HEK293T (cell line): ENCODE measurements at regions not wholly inside any gene's neighbourhood (a gene's known extent, or its start where the extent isn't known, plus 50 kb on each side); places are given as distances from the start of the nearest gene placed in this dataset.

Source experiments
- ARNT ChIP-seq: fragments of 450-650 bp; IDR thresholded peaks from 2 replicates; pipeline ENCODE4 v1.6.1; 2017; ENCODE audit warnings: mild to moderate bottlenecking
- HDGF ChIP-seq: fragments of 450-650 bp; IDR thresholded peaks from 2 replicates; pipeline ENCODE4 v1.6.1; 2017; ENCODE audit warnings: antibody characterized with exemption, borderline replicate concordance
- L3MBTL2 ChIP-seq: fragments of 450-650 bp; conservative IDR thresholded peaks from 2 replicates; pipeline ENCODE4 v1.6.1; 2016; ENCODE audit warnings: mild to moderate bottlenecking
- SP1 ChIP-seq: fragments of 450-650 bp; IDR thresholded peaks from 2 replicates; pipeline ENCODE4 v1.6.1; 2017
- TF ChIP-seq, protein P1 (sequence below): fragments of 450-650 bp; IDR thresholded peaks from 2 replicates; pipeline ENCODE4 v1.6.1; 2016

DNA sequence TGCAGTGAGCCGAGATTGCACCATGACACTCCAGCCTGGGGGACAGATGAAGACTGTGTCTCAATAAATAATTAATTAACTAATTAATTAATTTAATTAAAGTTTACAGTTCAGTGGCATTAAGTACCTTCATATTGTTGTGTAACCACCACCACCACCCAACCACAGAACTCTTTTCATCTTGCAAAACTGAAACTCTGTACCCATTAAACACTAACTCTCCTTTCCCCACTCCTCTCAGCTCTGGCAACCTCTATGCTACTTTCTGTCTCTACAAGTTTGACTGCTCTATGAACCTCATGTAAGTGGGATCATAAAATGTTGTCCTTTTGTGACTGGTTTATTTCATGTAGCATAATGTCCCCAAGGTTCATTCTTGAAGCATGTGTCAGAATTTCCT is 259.3 kb upstream of the MDFIC2 start:
- TF ChIP-seq ARNT = no peak
- TF ChIP-seq SP1 = no peak
- TF ChIP-seq, protein P1, sequence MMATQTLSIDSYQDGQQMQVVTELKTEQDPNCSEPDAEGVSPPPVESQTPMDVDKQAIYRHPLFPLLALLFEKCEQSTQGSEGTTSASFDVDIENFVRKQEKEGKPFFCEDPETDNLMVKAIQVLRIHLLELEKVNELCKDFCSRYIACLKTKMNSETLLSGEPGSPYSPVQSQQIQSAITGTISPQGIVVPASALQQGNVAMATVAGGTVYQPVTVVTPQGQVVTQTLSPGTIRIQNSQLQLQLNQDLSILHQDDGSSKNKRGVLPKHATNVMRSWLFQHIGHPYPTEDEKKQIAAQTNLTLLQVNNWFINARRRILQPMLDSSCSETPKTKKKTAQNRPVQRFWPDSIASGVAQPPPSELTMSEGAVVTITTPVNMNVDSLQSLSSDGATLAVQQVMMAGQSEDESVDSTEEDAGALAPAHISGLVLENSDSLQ = no peak
- TF ChIP-seq L3MBTL2 = no peak
- no peak for TF ChIP-seq HDGF
